ENCODE measurements at regions not wholly inside any gene's neighbourhood (a gene's known extent, or its start where the extent isn't known, plus 50 kb on each side); places are given as distances from the start of the nearest gene placed in this dataset.

GRCh38 chr5:20619591-20619990 lies 631.6 kb upstream of the CDH18 start:
- H3K4me3 ChIP-seq (ENCODE audit: low read length), result no peak overlapping the region
- no peaks in the 10 kb centered on the region for H3K4me1 ChIP-seq (ENCODE audit: control insufficient read depth, insufficient read depth, low read length)
- H3K9ac ChIP-seq (ENCODE audit: low read length), result no peak overlapping the region
- no peak overlapping the region for H3K27ac ChIP-seq (ENCODE audit: low read depth, low read length)
- H3K36me3 ChIP-seq (ENCODE audit: control insufficient read depth, insufficient read depth, low read length), result no peaks in the 10 kb centered on the region
- no peaks in the 10 kb centered on the region for H3K27me3 ChIP-seq (ENCODE audit: control insufficient read depth, insufficient read depth, low read length)

DNA sequence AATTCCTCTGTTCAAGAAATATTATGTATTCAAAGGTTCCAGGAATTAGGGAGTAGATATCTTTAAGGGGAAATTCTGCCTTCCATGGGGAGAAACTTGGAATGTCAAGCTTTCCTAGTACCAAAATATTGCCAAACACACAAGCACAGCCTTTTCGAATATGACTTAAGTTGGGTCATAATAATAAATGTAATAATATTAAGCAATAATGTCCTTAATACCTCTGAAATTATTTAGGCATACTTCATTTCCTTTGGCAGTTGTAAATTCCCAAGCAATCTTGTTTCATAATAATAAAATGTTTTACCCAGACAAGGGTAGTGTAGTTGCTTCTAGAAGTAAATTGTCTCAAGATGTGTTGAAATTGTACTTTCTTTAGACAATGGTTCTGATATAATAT lies 630.3 kb upstream of the CDH18 start:
- Histone ChIP-seq H3K27me3 (ENCODE audit: control insufficient read depth, insufficient read depth, low read length) (no peaks in the 10 kb centered on the region), H3K4me3 (ENCODE audit: low read length) (no peak overlapping the region), H3K4me1 (ENCODE audit: control insufficient read depth, insufficient read depth, low read length) (no peaks in the 10 kb centered on the region), H3K36me3 (ENCODE audit: control insufficient read depth, insufficient read depth, low read length) (no peaks in the 10 kb centered on the region), H3K27ac (ENCODE audit: low read depth, low read length) (no peak overlapping the region), H3K9ac (ENCODE audit: low read length) (no peak overlapping the region)

DNA sequence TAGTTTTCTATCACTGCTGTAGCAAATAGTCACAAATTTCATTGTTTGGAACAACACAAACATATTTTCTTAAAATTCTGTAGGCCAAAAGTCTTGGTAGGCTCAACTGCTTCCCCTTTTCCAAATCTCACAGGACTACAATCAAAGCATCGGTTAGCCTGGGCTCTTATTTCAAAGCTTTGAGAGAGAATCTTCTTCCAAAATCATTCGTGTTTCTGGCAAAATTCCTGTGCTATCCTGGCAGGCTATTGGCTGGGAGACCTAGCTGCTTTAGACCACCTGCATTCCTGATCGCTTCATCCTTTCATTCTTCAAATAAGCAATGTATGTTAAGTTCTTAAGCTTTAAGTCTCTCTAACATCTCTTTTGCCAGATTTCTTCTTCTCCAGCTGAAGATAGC lies 629.8 kb upstream of the CDH18 start:
- Histone ChIP-seq H3K4me1 (ENCODE audit: control insufficient read depth, insufficient read depth, low read length) (no peaks in the 10 kb centered on the region), H3K9ac (ENCODE audit: low read length) (no peak overlapping the region), H3K4me3 (ENCODE audit: low read length) (no peak overlapping the region), H3K27ac (ENCODE audit: low read depth, low read length) (no peak overlapping the region), H3K27me3 (ENCODE audit: control insufficient read depth, insufficient read depth, low read length) (no peaks in the 10 kb centered on the region), H3K36me3 (ENCODE audit: control insufficient read depth, insufficient read depth, low read length) (no peaks in the 10 kb centered on the region)

DNA sequence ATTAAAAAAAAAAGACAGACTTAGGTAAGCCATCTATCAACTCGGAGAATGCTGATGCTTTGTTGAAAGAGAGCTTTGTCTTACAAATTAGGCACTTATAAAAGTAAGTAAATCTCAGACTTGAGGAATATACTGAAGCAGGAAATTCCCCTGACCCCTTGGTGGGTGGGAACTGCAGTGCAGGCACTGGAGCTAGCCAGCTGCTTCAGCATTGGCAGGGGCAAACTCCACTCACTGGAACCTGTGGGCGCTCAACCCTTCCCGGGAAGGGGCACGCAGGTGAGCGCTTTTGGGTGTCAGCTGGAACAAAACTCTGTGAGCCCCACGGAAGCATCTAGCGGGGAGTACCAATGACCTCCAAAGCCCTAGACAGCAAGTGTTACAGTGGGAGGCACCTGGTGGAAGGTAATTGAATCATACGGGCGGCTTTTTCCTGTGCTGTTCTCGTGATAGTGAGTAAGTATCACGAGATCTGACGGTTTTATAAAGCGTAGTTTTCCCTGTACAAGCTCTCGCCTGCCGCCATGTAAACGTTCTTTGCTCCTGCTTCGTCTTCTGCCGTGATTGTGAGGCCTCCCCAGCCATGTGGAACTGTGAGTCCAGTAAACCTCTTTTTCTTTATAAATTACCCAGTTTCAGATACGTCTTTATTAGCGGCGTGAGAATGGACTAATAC lies 628.0 kb upstream of the CDH18 start:
- Histone ChIP-seq H3K4me3 (ENCODE audit: low read length) (no peak overlapping the region), H3K9ac (ENCODE audit: low read length) (no peak overlapping the region), H3K4me1 (ENCODE audit: control insufficient read depth, insufficient read depth, low read length) (no peaks in the 10 kb centered on the region), H3K36me3 (ENCODE audit: control insufficient read depth, insufficient read depth, low read length) (no peaks in the 10 kb centered on the region), H3K27ac (ENCODE audit: low read depth, low read length) (no peak overlapping the region), H3K27me3 (ENCODE audit: control insufficient read depth, insufficient read depth, low read length) (no peaks in the 10 kb centered on the region)

GRCh38 chr5:20611620-20612019 lies 623.6 kb upstream of the CDH18 start:
- Histone ChIP-seq H3K4me3 (ENCODE audit: low read length) (no peak overlapping the region), H3K27ac (ENCODE audit: low read depth, low read length) (no peak overlapping the region), H3K36me3 (ENCODE audit: control insufficient read depth, insufficient read depth, low read length) (no peaks in the 10 kb centered on the region), H3K9ac (ENCODE audit: low read length) (no peak overlapping the region), H3K27me3 (ENCODE audit: control insufficient read depth, insufficient read depth, low read length) (no peaks in the 10 kb centered on the region), H3K4me1 (ENCODE audit: control insufficient read depth, insufficient read depth, low read length) (no peaks in the 10 kb centered on the region)

DNA sequence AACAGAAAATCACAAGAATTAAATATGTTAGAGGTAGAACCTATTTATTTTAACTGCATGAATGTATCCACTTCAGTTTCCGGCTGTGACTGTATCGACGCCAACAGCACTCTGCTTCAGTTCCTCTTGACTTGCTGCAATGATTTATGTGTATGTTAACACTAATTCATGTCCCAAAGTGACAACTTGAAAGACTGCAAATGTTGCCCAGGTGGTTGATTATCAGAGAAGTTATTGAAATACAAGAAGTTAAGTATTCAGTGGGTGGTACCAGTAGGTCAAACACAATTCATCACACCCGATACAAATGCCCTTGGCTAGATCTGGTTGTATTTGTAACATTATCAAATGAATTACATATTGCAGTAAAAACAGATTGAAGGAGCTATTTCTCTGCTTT lies 622.7 kb upstream of the CDH18 start:
- Histone ChIP-seq H3K4me3 (ENCODE audit: low read length) (no peak overlapping the region), H3K27ac (ENCODE audit: low read depth, low read length) (no peak overlapping the region)

DNA sequence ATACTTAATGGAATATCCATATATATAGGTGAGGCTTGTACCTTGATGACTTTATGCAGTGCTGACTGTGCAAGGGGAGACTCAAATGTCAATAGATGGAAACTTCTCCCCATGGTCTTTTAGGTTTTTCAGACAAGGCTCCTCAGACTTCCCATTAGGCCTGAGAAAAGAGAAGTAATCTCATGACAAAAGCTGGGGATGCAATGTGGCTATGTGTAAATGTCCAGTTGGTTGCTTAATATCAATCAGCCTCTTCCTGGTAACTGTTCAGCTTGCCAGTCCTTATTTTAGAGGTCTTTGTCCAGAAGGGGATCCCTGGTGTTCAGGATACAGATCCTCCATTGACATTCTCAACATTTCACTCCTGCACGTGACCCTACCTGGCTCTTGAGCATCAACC lies 621.1 kb upstream of the CDH18 start:
- Histone ChIP-seq H3K27ac (ENCODE audit: low read depth, low read length) (no peak overlapping the region), H3K4me1 (ENCODE audit: control insufficient read depth, insufficient read depth, low read length) (no peaks in the 10 kb centered on the region), H3K27me3 (ENCODE audit: control insufficient read depth, insufficient read depth, low read length) (no peaks in the 10 kb centered on the region), H3K9ac (ENCODE audit: low read length) (no peak overlapping the region), H3K36me3 (ENCODE audit: control insufficient read depth, insufficient read depth, low read length) (no peaks in the 10 kb centered on the region), H3K4me3 (ENCODE audit: low read length) (no peak overlapping the region)

More for the DNA sequence above, 622.7 kb upstream of the CDH18 start:
- Histone ChIP-seq H3K4me1 (ENCODE audit: control insufficient read depth, insufficient read depth, low read length) (no peaks in the 10 kb centered on the region), H3K36me3 (ENCODE audit: control insufficient read depth, insufficient read depth, low read length) (no peaks in the 10 kb centered on the region), H3K27me3 (ENCODE audit: control insufficient read depth, insufficient read depth, low read length) (no peaks in the 10 kb centered on the region), H3K9ac (ENCODE audit: low read length) (no peak overlapping the region)

DNA sequence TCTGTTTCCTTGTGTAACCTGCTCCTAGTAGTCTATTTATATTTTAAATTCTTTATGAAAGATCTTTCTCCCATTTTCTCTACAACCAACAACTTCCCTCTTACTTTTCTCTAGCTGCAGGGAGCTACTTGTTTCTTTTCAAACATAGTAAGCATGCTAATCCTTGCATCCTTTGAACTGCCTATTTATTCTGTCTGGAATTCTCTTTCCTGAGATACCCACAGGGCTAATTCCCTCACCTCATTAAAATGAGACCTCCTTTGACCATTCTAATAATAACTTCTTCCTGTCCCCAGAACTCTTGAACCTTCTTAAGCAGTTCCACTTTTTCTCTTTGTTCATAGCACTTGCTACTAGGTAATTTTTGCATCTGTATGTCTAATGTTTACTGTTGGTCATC lies 620.6 kb upstream of the CDH18 start:
- no peak overlapping the region for H3K27ac ChIP-seq (ENCODE audit: low read depth, low read length)
- H3K9ac ChIP-seq (ENCODE audit: low read length), result no peak overlapping the region
- no peaks in the 10 kb centered on the region for H3K36me3 ChIP-seq (ENCODE audit: control insufficient read depth, insufficient read depth, low read length)
- H3K4me1 ChIP-seq (ENCODE audit: control insufficient read depth, insufficient read depth, low read length), result no peaks in the 10 kb centered on the region
- no peaks in the 10 kb centered on the region for H3K27me3 ChIP-seq (ENCODE audit: control insufficient read depth, insufficient read depth, low read length)
- no peak overlapping the region for H3K4me3 ChIP-seq (ENCODE audit: low read length)

- Histone ChIP-seq H3K9ac (ENCODE audit: low read length) (no peak overlapping the region), H3K4me1 (ENCODE audit: control insufficient read depth, insufficient read depth, low read length) (no peaks in the 10 kb centered on the region), H3K4me3 (ENCODE audit: low read length) (no peak overlapping the region), H3K36me3 (ENCODE audit: control insufficient read depth, insufficient read depth, low read length) (no peaks in the 10 kb centered on the region), H3K27ac (ENCODE audit: low read depth, low read length) (no peak overlapping the region), H3K27me3 (ENCODE audit: control insufficient read depth, insufficient read depth, low read length) (no peaks in the 10 kb centered on the region)
Measured at GRCh38 chr5:20605732-20606525, 617.9 kb upstream of the CDH18 start.

DNA sequence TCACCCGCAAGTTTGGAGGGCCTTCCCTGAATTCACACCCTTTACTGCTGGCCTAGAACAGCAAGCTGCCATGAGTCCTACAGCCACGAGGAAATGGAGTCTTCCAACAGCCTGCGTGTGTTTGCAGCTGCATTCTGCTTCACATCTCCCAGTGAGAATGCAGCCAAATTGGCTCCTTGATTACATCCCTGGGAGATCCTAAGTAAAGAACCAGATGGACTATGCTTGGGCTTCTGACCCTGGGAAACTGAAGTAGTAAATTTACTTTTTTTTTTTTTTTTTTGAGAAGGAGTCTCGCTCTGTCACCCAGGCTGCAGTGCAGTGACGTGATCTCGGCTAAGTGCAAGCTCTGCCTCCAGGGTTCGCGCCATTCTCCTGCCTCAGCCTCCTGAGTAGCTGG lies 617.0 kb upstream of the CDH18 start:
- Histone ChIP-seq H3K4me3 (ENCODE audit: low read length) (no peak overlapping the region), H3K27ac (ENCODE audit: low read depth, low read length) (no peak overlapping the region), H3K36me3 (ENCODE audit: control insufficient read depth, insufficient read depth, low read length) (no peaks in the 10 kb centered on the region), H3K27me3 (ENCODE audit: control insufficient read depth, insufficient read depth, low read length) (no peaks in the 10 kb centered on the region), H3K4me1 (ENCODE audit: control insufficient read depth, insufficient read depth, low read length) (no peaks in the 10 kb centered on the region), H3K9ac (ENCODE audit: low read length) (no peak overlapping the region)

DNA sequence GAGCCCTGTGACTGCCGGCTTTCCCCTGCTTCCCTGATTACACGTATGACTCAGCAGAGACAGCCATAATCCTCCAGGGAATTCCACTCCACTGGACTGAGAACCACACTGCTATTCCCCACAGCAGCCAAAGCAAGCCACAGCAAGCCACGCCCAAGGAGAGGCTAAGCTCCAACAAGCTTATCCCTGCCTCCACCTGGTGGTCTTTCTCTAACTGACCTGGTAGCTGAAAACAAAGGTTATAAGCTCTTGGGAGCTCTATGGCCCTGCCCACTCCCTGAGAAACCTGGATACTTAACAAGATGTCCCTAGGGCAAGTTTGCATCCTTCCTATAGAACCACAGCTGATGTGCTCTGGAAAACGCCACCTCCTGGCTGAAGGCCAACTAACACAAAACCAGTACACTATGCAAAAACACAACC lies 613.7 kb upstream of the CDH18 start:
- H3K36me3 ChIP-seq (ENCODE audit: control insufficient read depth, insufficient read depth, low read length), result no peaks in the 10 kb centered on the region
- no peaks in the 10 kb centered on the region for H3K27me3 ChIP-seq (ENCODE audit: control insufficient read depth, insufficient read depth, low read length)
- H3K4me1 ChIP-seq (ENCODE audit: control insufficient read depth, insufficient read depth, low read length), result no peaks in the 10 kb centered on the region
- no peak overlapping the region for H3K9ac ChIP-seq (ENCODE audit: low read length)
- no peak overlapping the region for H3K4me3 ChIP-seq (ENCODE audit: low read length)
- no peak overlapping the region for H3K27ac ChIP-seq (ENCODE audit: low read depth, low read length)

- H3K27me3 ChIP-seq (ENCODE audit: control insufficient read depth, insufficient read depth, low read length), result no peaks in the 10 kb centered on the region
- H3K4me1 ChIP-seq (ENCODE audit: control insufficient read depth, insufficient read depth, low read length), result no peaks in the 10 kb centered on the region
- no peak overlapping the region for H3K27ac ChIP-seq (ENCODE audit: low read depth, low read length)
- H3K9ac ChIP-seq (ENCODE audit: low read length), result no peak overlapping the region
- H3K4me3 ChIP-seq (ENCODE audit: low read length), result no peak overlapping the region
- no peaks in the 10 kb centered on the region for H3K36me3 ChIP-seq (ENCODE audit: control insufficient read depth, insufficient read depth, low read length)
Measured at GRCh38 chr5:20590356-20590755, 602.4 kb upstream of the CDH18 start.

GRCh38 chr5:20575571-20575970 lies 587.6 kb upstream of the CDH18 start:
- H3K27me3 ChIP-seq (ENCODE audit: control insufficient read depth, insufficient read depth, low read length), result no peaks in the 10 kb centered on the region
- H3K36me3 ChIP-seq (ENCODE audit: control insufficient read depth, insufficient read depth, low read length), result no peaks in the 10 kb centered on the region
- no peak overlapping the region for H3K9ac ChIP-seq (ENCODE audit: low read length)
- no peak overlapping the region for H3K4me3 ChIP-seq (ENCODE audit: low read length)
- H3K27ac ChIP-seq (ENCODE audit: low read depth, low read length), result no peak overlapping the region
- H3K4me1 ChIP-seq (ENCODE audit: control insufficient read depth, insufficient read depth, low read length), result no peaks in the 10 kb centered on the region

Data from rectal smooth muscle tissue (tissue), 1 donor.